ENCODE measurements at regions not wholly inside any gene's neighbourhood (a gene's known extent, or its start where the extent isn't known, plus 50 kb on each side); places are given as distances from the start of the nearest gene placed in this dataset.
"Not testable (repeated sequence)": the region's sequence is repeated elsewhere in the genome, so short reads cannot be mapped to it uniquely, and the experiment has no call there.

DNA sequence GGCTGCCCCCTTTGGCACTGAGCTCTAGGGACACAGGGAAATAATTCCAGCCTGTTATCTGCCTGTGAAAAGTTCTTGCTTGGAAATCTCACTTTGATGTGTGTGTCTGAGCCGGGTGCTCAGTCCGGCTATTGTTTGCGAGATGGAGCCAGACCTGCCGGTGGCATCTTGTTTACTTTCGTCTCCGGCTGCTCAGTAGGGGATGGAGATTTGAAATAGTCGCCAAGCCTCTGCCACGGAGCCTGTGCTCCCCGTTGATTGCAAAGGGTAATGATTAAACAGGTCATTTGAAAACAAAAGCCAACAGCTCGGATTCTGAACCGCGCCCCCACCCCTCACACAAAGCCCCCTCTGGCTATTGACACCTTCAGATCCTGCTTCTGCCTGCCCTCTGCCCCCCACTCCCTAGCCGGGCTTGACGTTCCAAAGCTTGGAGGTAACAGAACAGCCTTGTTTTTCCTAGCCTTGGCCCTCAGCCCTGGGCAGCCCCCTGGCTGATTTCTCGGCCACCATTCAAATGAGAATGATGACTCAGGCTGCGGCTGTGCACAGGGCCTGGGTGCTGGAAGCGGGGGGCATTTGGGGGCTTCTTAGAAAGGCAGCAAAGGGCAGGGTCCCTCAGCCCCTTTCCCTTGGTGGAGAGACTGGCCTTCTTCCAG lies 70.8 kb upstream of the SPDYE9 start:
- TF ChIP-seq PATZ1 (tag by site-specific recombination; IDR thresholded peaks at IDR 0.05); TRIM28 (IDR thresholded peaks at IDR 0.05; ENCODE audit: borderline replicate concordance, low read length); ZBTB7A (tag by site-specific recombination; IDR thresholded peaks at IDR 0.05; ENCODE audit: low read depth); ZNF501 (tag by site-specific recombination; IDR thresholded peaks at IDR 0.05): not testable (repeated sequence)

All from HEK293 (cell line).